HUES48 (cell line): ENCODE measurements at regions not wholly inside any gene's neighbourhood (a gene's known extent, or its start where the extent isn't known, plus 50 kb on each side); places are given as distances from the start of the nearest gene placed in this dataset.

Experiments
- H3K27ac ChIP-seq: one replicate; pipeline ENCODE4 v1.7.0; 2013; ENCODE audit warnings: low read depth, low read length, inconsistent platforms
- H3K27me3 ChIP-seq: 2 replicates; pipeline ENCODE4 v1.6.1; 2013; ENCODE audit warnings: mild to moderate bottlenecking, low read length; ENCODE audit not compliant: control insufficient read depth, insufficient read depth
- H3K36me3 ChIP-seq: 2 replicates; pipeline ENCODE4 v1.6.1; 2013; ENCODE audit warnings: low read length; ENCODE audit not compliant: control insufficient read depth, insufficient read depth
- H3K4me1 ChIP-seq: 2 replicates; pipeline ENCODE4 v1.6.1; 2013; ENCODE audit warnings: mild to moderate bottlenecking, low read length; ENCODE audit not compliant: control insufficient read depth, insufficient read depth
- H3K4me3 ChIP-seq: 2 replicates; pipeline ENCODE4 v1.5.1; 2013; ENCODE audit warnings: mild to moderate bottlenecking, low read depth, low read length
- H3K9ac ChIP-seq: 2 replicates; pipeline ENCODE4 v1.6.1; 2013; ENCODE audit warnings: mild to moderate bottlenecking, low read depth, low read length, moderate library complexity
- H3K9me3 ChIP-seq: 2 replicates; pipeline ENCODE4 v1.6.1; 2013; ENCODE audit warnings: low read length; ENCODE audit not compliant: control insufficient read depth, insufficient read depth

GRCh38 chr3:115385774-115386730 lies 237.3 kb upstream of the GAP43 start:
- no peak overlapping the region for H3K4me3 ChIP-seq
- H3K9ac ChIP-seq: no peak overlapping the region
- H3K4me1 ChIP-seq: peaks cover 12% of the 10 kb centered on the region
- no peak overlapping the region for H3K27ac ChIP-seq
- no peaks in the 10 kb centered on the region for H3K36me3 ChIP-seq
- H3K9me3 ChIP-seq: no peaks in the 10 kb centered on the region
- no peaks in the 10 kb centered on the region for H3K27me3 ChIP-seq

- no peaks in the 10 kb centered on the region for H3K9me3 ChIP-seq
- no peak overlapping the region for H3K9ac ChIP-seq
- H3K27me3 ChIP-seq: no peaks in the 10 kb centered on the region
- no peaks in the 10 kb centered on the region for H3K36me3 ChIP-seq
- no peak overlapping the region for H3K4me3 ChIP-seq
- peaks cover 12% of the 10 kb centered on the region for H3K4me1 ChIP-seq
- no peak overlapping the region for H3K27ac ChIP-seq
These were observed 235.1 kb upstream of the GAP43 start for GRCh38 chr3:115388166-115388565.

DNA sequence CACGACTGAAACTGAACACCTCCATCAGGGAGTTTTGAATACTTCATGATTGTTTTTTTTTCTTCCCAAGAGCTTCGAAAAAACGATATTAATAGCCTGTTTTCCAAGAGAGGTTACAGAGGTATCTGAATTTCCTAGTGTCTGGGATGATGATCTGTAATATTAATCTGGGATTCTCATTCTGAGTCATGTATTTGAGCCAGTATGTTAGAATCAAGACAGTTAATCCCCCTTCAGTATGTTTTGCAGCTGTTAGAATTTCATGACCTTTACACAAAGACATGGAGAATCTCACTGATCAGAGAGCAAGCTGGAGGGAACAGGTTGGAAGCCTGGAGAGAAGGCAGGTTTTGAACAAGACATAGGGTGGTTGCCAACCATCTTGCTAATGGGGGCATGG lies 234.5 kb upstream of the GAP43 start:
- no peak overlapping the region for H3K9ac ChIP-seq
- no peak overlapping the region for H3K4me3 ChIP-seq
- no peaks in the 10 kb centered on the region for H3K36me3 ChIP-seq
- peaks cover 12% of the 10 kb centered on the region for H3K4me1 ChIP-seq
- H3K27ac ChIP-seq: no peak overlapping the region
- H3K27me3 ChIP-seq: no peaks in the 10 kb centered on the region
- H3K9me3 ChIP-seq: no peaks in the 10 kb centered on the region

GRCh38 chr3:115396801-115397200 lies 226.5 kb upstream of the GAP43 start:
- Histone ChIP-seq H3K4me1 (peaks cover 14% of the 10 kb centered on the region), H3K9ac (no peak overlapping the region), H3K36me3 (no peaks in the 10 kb centered on the region), H3K4me3 (no peak overlapping the region), H3K27me3 (no peaks in the 10 kb centered on the region), H3K27ac (no peak overlapping the region), H3K9me3 (no peaks in the 10 kb centered on the region)

- no peaks in the 10 kb centered on the region for H3K9me3 ChIP-seq
- no peaks in the 10 kb centered on the region for H3K27me3 ChIP-seq
- no peak overlapping the region for H3K9ac ChIP-seq
- no peak overlapping the region for H3K27ac ChIP-seq
- H3K4me3 ChIP-seq: no peak overlapping the region
- peaks cover 14% of the 10 kb centered on the region for H3K4me1 ChIP-seq
- no peaks in the 10 kb centered on the region for H3K36me3 ChIP-seq
These were observed 225.9 kb upstream of the GAP43 start for GRCh38 chr3:115397433-115397832.

GRCh38 chr3:115398506-115398905 lies 224.8 kb upstream of the GAP43 start:
- Histone ChIP-seq H3K4me1 (peaks cover 17% of the 10 kb centered on the region), H3K27me3 (no peaks in the 10 kb centered on the region), H3K36me3 (no peaks in the 10 kb centered on the region), H3K9me3 (no peaks in the 10 kb centered on the region), H3K27ac (no peak overlapping the region), H3K9ac (no peak overlapping the region), H3K4me3 (no peak overlapping the region)

DNA sequence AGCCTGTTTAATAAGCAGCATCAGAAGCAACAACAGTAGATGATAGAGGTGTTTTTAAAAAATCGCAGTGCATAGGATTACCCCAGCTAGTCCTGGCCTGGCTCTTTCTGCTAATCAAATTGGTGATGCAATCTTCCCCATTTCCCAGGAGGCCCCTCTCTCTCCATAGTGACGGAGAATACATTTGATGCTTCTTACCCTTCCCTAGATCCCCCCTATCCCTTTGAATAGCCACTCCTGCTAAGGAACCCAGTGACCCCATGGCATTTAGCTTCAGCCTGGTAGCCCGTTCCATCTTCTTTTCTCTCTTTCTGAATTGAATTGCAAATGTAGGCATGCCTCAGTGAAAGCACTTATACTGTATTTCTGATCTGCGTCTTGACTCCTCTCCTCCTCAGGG lies 223.6 kb upstream of the GAP43 start:
- peaks cover 21% of the 10 kb centered on the region for H3K4me1 ChIP-seq
- no peak overlapping the region for H3K27ac ChIP-seq
- H3K36me3 ChIP-seq: no peaks in the 10 kb centered on the region
- no peaks in the 10 kb centered on the region for H3K9me3 ChIP-seq
- no peak overlapping the region for H3K4me3 ChIP-seq
- H3K9ac ChIP-seq: no peak overlapping the region
- no peaks in the 10 kb centered on the region for H3K27me3 ChIP-seq

DNA sequence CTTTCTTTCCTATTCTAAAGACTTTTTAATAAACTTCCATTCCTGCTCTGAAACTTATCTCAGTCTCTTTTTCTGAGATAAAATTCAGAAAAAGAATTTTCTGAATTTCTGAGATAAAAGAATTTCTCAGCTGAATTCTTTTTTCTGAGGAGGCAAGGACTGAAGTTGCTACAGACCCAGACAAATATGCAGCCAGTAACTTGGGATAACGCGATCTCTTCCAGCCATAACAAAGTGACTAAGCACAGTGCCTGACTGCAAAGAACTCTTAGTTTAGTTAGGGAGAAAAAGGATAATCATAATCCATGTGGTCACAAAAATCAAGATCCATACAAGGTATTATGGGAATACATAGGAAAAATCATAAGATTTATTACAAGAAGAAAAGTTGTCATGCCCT lies 222.0 kb upstream of the GAP43 start:
- Histone ChIP-seq H3K4me3 (no peak overlapping the region), H3K27me3 (no peaks in the 10 kb centered on the region), H3K9ac (no peak overlapping the region), H3K4me1 (peaks cover 33% of the 10 kb centered on the region), H3K9me3 (no peaks in the 10 kb centered on the region), H3K27ac (no peak overlapping the region), H3K36me3 (no peaks in the 10 kb centered on the region)

DNA sequence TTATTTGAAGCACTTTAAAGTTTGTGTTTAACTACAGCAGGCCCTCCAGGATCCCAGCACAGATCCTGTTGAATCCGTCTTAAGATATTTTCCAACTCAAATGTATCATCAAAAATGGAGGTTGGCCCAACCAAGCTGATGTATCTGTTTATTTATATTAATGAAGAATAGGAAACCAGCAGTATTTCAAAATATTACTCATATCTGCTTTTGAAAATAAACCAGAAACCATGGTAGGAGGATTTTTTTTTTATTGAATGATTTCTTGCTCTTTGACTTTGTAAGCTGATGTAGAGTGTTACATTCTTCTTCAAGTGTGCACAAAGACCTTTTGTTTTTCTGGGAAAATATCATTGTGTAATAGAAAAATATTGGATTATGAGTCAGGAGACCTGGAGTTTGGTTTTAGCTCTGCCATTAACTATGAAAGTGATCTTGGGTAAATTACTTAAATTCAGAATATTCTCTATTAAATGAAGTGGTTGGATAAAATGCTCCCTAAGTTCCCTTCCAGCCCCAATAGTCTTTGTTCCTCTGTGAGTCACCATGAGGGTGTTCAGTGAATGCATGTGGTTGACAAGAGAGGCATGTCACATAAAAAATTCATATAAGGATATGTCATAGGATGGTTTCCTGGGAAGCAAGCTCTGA lies 221.3 kb upstream of the GAP43 start:
- H3K4me3 ChIP-seq: no peak overlapping the region

GRCh38 chr3:115402651-115403050 lies 220.7 kb upstream of the GAP43 start:
- H3K27me3 ChIP-seq: no peaks in the 10 kb centered on the region
- no peak overlapping the region for H3K4me3 ChIP-seq
- peaks cover 33% of the 10 kb centered on the region for H3K4me1 ChIP-seq
- H3K9me3 ChIP-seq: no peaks in the 10 kb centered on the region
- no peaks in the 10 kb centered on the region for H3K36me3 ChIP-seq
- H3K9ac ChIP-seq: no peak overlapping the region
- no peak overlapping the region for H3K27ac ChIP-seq

More for the DNA sequence above, 221.3 kb upstream of the GAP43 start:
- no peaks in the 10 kb centered on the region for H3K27me3 ChIP-seq
- H3K27ac ChIP-seq: no peak overlapping the region
- H3K4me1 ChIP-seq: peaks cover 33% of the 10 kb centered on the region
- no peaks in the 10 kb centered on the region for H3K9me3 ChIP-seq
- H3K36me3 ChIP-seq: no peaks in the 10 kb centered on the region
- no peak overlapping the region for H3K9ac ChIP-seq

- no peak overlapping the region for H3K9ac ChIP-seq
- H3K9me3 ChIP-seq: no peaks in the 10 kb centered on the region
These were observed 219.5 kb upstream of the GAP43 start for GRCh38 chr3:115403786-115404185.

More at GRCh38 chr3:115403786-115404185, 219.5 kb upstream of the GAP43 start:
- H3K4me3 ChIP-seq: no peak overlapping the region
- no peaks in the 10 kb centered on the region for H3K36me3 ChIP-seq
- H3K27me3 ChIP-seq: no peaks in the 10 kb centered on the region
- H3K4me1 ChIP-seq: peaks cover 33% of the 10 kb centered on the region
- no peak overlapping the region for H3K27ac ChIP-seq
